ENCODE measurements at regions not wholly inside any gene's neighbourhood (a gene's known extent, or its start where the extent isn't known, plus 50 kb on each side); places are given as distances from the start of the nearest gene placed in this dataset.

DNA sequence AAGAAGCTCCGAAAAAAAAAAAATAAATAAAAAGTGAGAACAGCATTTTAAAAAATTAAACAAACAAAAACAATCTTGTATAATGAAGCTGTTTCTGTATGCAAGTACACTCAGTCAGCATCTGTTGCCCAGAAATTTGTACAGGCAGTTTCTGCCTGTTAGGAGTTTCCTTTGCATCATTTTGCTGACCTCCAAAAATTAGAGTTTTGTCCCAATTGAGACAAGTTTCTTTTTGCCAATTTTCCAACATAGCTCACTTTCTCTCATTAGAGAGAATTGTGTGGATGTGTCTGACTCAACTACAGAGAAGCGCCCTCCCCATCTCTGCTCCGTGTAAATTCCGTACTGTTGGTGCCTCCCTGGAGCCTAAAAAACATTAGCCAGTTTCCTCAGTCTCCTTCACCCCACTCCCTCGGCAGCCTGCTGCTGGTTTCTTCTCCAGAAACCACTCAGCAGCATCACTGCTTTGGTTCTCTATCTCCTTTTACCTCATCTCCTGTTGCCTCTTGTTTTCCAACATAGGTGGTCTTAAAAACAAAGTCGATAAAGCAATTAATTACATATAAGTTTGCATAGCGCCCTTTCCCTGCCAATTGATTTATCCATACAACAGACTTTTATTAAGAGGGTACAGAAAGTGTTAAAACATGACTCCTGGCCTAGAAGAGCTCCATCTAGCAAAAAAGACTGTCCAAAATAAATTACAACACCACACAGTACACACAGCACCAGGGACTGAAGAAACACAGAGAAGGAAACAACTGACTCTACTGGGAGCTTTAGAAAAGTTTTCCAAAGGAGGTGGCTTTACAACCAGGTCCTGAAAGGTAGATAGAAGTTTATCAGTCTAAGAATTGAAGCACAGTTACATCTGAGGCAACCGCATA, 286.7 kb downstream of the SHOX2 start:
- Histone ChIP-seq H3K36me3 (ENCODE audit: control insufficient read depth in 1 of 2, insufficient read depth in 2 of 2, low read length in 2 of 2) (no peaks in the 10 kb centered on the region), H3K4me2 (ENCODE audit: low read length) (no peak overlapping the region), H3K27ac (ENCODE audit: low read depth, low read length) (no peak overlapping the region), H3K4me1 (ENCODE audit: control insufficient read depth in 1 of 2, insufficient read depth in 2 of 2, low read length in 2 of 2) (no peaks in the 10 kb centered on the region), H3K27me3 (ENCODE audit: insufficient read depth, low read length) (no peaks in the 10 kb centered on the region), H2AFZ (ENCODE audit: low read depth, low read length, poor library complexity, severe bottlenecking) (peak overlapping the region; percentile 12), H3K9me3 (ENCODE audit: control insufficient read depth in 1 of 2, insufficient read depth in 1 of 2, low read depth in 1 of 2, low read length in 2 of 2) (no peaks in the 10 kb centered on the region), H3K9me2 (ENCODE audit: insufficient read depth) (no peaks in the 10 kb centered on the region), H3K79me2 (ENCODE audit: insufficient read depth, low read length) (no peaks in the 10 kb centered on the region), H4K20me1 (ENCODE audit: insufficient read depth) (no peaks in the 10 kb centered on the region), H3K9ac (ENCODE audit: low read length) (no peak overlapping the region), H3K4me3 (replicated peaks in 1 of 2; ENCODE audit: low read depth in 1 of 2, low read length in 2 of 2) (no peak overlapping the region)
- POLR2A ChIA-PET: no interaction called here
- no peak for DNase-seq (ENCODE audit: low read depth, low spot score)
- CTCF ChIA-PET: no interaction called here
- RAD21 ChIA-PET (ENCODE audit: low non-redundant PET in 1 of 2, low total read pairs in 2 of 2, uncharacterized antibody in 2 of 2, unreplicated experiment in 2 of 2): no interaction called here
- BruUV-seq (replicated peaks): no TSS peak
- TF ChIP-seq RAD21 (IDR thresholded peaks at IDR 0.05; ENCODE audit: low read depth) (no peak), SIN3A (IDR thresholded peaks at IDR 0.05; ENCODE audit: low read depth) (no peak), SP1 (IDR thresholded peaks at IDR 0.05; ENCODE audit: low read depth) (no peak), JUND (IDR thresholded peaks at IDR 0.05) (no peak), POLR2AphosphoS5 (IDR thresholded peaks at IDR 0.05; ENCODE audit: low read depth, low read length) (no peak), ZNF274 (IDR thresholded peaks at IDR 0.05; ENCODE audit: low read depth, low read length) (no peak), CBX3 (IDR thresholded peaks at IDR 0.05; ENCODE audit: low read depth) (no peak), EZH2 (IDR thresholded peaks at IDR 0.05) (no peak), CEBPB (IDR thresholded peaks at IDR 0.05; ENCODE audit: low read depth) (no peak), EGR1 (IDR thresholded peaks at IDR 0.05; ENCODE audit: low read depth) (no peak)
- TF ChIP-seq, protein P1, sequence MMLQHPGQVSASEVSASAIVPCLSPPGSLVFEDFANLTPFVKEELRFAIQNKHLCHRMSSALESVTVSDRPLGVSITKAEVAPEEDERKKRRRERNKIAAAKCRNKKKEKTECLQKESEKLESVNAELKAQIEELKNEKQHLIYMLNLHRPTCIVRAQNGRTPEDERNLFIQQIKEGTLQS (IDR thresholded peaks at IDR 0.05): no peak
- TF ChIP-seq, protein P2, sequence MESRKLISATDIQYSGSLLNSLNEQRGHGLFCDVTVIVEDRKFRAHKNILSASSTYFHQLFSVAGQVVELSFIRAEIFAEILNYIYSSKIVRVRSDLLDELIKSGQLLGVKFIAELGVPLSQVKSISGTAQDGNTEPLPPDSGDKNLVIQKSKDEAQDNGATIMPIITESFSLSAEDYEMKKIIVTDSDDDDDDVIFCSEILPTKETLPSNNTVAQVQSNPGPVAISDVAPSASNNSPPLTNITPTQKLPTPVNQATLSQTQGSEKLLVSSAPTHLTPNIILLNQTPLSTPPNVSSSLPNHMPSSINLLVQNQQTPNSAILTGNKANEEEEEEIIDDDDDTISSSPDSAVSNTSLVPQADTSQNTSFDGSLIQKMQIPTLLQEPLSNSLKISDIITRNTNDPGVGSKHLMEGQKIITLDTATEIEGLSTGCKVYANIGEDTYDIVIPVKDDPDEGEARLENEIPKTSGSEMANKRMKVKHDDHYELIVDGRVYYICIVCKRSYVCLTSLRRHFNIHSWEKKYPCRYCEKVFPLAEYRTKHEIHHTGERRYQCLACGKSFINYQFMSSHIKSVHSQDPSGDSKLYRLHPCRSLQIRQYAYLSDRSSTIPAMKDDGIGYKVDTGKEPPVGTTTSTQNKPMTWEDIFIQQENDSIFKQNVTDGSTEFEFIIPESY (IDR thresholded peaks at IDR 0.05; ENCODE audit: extremely low read depth, insufficient replicate concordance, low read length): no peak
- TF ChIP-seq, protein P3, sequence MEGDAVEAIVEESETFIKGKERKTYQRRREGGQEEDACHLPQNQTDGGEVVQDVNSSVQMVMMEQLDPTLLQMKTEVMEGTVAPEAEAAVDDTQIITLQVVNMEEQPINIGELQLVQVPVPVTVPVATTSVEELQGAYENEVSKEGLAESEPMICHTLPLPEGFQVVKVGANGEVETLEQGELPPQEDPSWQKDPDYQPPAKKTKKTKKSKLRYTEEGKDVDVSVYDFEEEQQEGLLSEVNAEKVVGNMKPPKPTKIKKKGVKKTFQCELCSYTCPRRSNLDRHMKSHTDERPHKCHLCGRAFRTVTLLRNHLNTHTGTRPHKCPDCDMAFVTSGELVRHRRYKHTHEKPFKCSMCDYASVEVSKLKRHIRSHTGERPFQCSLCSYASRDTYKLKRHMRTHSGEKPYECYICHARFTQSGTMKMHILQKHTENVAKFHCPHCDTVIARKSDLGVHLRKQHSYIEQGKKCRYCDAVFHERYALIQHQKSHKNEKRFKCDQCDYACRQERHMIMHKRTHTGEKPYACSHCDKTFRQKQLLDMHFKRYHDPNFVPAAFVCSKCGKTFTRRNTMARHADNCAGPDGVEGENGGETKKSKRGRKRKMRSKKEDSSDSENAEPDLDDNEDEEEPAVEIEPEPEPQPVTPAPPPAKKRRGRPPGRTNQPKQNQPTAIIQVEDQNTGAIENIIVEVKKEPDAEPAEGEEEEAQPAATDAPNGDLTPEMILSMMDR (IDR thresholded peaks at IDR 0.05 in 2 of 3, conservative IDR thresholded peaks at IDR 0.05 in 1 of 3; ENCODE audit: borderline replicate concordance in 1 of 3, insufficient read depth in 1 of 3, low read depth in 2 of 3, low read length in 2 of 3): no peak
- TF ChIP-seq, protein P4, sequence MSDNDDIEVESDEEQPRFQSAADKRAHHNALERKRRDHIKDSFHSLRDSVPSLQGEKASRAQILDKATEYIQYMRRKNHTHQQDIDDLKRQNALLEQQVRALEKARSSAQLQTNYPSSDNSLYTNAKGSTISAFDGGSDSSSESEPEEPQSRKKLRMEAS (IDR thresholded peaks at IDR 0.05): no peak
- TF ChIP-seq, protein P5, sequence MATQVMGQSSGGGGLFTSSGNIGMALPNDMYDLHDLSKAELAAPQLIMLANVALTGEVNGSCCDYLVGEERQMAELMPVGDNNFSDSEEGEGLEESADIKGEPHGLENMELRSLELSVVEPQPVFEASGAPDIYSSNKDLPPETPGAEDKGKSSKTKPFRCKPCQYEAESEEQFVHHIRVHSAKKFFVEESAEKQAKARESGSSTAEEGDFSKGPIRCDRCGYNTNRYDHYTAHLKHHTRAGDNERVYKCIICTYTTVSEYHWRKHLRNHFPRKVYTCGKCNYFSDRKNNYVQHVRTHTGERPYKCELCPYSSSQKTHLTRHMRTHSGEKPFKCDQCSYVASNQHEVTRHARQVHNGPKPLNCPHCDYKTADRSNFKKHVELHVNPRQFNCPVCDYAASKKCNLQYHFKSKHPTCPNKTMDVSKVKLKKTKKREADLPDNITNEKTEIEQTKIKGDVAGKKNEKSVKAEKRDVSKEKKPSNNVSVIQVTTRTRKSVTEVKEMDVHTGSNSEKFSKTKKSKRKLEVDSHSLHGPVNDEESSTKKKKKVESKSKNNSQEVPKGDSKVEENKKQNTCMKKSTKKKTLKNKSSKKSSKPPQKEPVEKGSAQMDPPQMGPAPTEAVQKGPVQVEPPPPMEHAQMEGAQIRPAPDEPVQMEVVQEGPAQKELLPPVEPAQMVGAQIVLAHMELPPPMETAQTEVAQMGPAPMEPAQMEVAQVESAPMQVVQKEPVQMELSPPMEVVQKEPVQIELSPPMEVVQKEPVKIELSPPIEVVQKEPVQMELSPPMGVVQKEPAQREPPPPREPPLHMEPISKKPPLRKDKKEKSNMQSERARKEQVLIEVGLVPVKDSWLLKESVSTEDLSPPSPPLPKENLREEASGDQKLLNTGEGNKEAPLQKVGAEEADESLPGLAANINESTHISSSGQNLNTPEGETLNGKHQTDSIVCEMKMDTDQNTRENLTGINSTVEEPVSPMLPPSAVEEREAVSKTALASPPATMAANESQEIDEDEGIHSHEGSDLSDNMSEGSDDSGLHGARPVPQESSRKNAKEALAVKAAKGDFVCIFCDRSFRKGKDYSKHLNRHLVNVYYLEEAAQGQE (IDR thresholded peaks at IDR 0.05; ENCODE audit: low read depth): no peak
- intact Hi-C loops (cut with micrococcal nuclease): no loop called here
- ATAC-seq: no peak
